ENCODE measurements at regions not wholly inside any gene's neighbourhood (a gene's known extent, or its start where the extent isn't known, plus 50 kb on each side); places are given as distances from the start of the nearest gene placed in this dataset.

DNA sequence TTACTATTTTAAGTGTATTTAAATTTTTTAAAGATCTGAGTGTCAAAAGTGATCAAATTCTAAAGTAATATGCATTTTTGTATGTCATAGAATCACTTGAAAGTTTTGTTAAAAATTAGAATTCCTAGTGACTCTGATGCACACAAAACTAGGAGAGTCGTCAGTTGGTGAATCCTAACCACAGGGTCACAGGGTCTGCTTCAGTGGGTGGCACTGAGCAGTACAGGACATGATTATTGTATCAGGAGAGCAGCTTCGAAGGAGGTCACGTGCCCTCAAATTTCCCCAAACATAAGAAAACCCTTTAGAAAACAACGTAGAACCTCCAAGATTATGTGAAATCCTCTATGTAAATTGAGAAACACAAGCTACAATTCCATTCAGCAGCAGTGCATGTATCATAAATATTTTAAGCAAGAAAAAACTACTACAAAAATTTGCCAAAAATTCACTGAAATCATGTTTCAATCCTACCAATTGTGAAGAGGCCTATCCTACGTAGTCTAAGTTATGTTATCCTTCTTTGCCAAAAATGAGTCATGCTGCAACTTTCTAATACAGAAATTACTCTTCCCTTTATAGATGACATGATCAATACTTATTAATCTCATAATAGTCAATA, 323.6 kb downstream of the AASDHPPT start:
- DNase-seq (ENCODE audit: low read depth, low spot score): no peak

- no peak for DNase-seq (ENCODE audit: low read depth, low spot score)
Measured at GRCh38 chr11:106403751-106404150, 326.3 kb downstream of the AASDHPPT start.

- no peak for DNase-seq (ENCODE audit: low read depth, low spot score)
Measured at GRCh38 chr11:106409222-106409621, 331.8 kb downstream of the AASDHPPT start.

GRCh38 chr11:106409671-106410070, 332.2 kb downstream of the AASDHPPT start:
- DNase-seq (ENCODE audit: low read depth, low spot score): no peak

DNA sequence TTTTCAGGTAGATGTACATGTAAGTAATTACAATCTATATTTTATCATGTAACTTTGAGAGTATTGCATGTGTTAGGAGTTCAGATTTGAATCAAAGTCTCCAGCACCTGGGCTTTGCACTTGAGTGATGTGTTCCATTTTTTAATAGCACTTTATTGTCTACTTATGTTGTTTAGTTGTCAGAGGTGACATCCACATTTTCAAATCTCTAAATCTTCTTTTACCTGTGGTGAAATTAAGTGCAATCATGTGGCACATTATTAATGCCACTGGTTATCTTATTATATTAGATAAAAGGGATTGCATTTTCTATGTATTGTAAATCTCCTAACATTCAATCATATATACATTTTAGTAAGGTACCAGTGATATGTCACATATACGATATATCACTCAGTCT, 333.4 kb downstream of the AASDHPPT start:
- DNase-seq (ENCODE audit: low read depth, low spot score): no peak

DNA sequence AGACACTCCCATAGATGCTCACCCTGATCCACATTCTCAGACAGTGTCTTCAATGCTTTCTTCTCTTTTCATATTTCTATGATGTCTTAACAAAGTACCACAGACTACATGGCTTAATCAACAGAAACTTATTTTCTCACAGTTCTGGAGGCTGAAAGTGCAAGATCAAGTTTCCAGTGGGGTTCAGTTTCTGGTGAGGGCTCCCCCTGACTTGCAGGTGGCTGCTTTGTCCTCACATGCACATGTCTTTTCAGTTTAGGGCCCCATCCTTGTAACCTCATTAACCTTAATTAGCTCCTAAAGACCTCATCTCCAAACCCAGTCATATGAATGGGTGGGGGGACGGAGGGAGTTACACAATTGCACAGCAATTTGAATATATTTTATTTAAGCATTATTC, 335.8 kb downstream of the AASDHPPT start:
- DNase-seq (ENCODE audit: low read depth, low spot score): no peak

DNA sequence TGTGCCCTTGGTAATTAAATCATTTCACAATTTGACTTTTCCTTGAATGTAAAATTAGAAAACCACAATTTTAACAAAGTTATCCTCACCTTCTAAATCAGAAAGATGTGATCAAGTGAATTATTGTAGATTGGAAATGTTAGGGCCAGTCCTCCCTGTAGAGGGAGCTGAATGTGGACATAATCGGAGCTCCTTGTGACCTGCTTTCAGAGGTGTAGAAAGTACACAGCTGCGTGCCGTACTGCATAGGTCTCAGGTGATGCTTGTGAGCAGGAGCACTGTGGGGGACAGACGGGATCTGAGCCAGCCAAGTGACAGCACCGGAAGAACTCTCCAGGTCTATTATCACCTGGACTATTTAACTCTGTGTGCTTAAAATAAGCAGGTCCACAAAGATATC, 338.0 kb downstream of the AASDHPPT start:
- no peak for DNase-seq (ENCODE audit: low read depth, low spot score)

DNA sequence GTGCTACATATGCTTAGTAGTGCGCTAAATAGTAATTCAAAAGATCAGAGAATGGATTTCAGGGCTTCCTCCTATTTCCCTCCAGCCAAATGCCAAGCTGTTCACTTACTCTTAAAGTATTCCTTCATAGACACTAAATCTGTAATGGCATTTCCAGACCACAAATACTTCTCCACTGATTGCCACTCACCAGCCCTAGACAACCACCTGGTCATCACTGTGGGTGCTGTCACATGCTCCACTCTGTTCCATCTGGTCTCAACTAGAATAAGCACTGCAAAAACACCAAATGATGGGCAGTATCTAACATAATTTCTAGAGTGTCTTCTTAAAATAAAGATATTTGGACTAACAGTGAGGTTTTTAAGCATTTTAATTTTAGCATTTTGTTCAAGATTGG, 341.3 kb downstream of the AASDHPPT start:
- DNase-seq (ENCODE audit: low read depth, low spot score): no peak

DNA sequence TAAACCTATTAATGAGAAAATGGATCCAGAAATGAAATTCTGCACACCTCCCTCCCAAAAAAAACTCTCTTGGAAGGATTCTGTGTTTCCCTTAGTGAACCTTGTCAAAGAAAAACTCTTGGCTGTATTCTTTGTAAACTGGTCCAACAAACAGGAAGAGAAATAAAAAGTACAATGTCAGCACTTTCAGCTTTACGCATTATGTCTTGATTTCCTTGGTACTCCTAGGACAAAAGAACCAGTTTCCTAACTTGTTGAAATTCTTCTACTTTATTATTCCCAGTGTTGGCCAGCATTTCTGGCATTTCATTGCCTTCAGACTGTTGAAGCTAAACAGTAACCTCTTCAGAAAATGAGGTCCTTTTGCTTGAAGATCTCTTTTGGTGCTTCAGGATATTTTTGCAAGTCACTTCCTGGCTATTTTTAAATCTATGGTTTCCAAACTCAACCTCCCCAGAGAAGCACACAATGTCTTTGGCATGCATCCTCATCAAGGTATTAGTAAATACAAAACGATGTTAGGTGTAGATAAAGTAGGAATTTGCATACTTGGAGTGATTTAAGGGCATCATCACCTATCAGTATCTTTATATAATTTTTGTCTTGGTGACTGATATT, 342.7 kb downstream of the AASDHPPT start:
- DNase-seq (ENCODE audit: low read depth, low spot score): no peak

DNA sequence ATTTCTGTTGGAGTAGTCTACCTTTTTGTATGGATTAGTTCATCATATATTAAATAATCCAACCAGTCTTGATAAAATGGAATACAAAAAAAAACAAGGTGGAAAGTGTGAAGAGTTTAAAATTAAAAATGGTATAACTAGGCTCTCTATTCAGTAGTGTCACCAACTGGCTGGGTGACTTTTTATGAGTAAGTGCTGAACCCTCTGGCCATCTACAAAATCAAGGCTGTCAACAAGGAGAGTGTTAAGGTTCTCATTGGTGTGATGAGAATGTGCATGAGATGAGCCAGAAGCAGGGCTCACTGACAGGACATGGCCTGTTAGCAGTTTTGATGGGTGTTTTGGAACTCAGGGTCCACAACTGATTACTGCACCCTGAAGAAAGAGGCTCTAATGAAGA, 343.2 kb downstream of the AASDHPPT start:
- DNase-seq (ENCODE audit: low read depth, low spot score): no peak

- no peak for DNase-seq (ENCODE audit: low read depth, low spot score)
Measured at GRCh38 chr11:106421676-106422292, 344.3 kb downstream of the AASDHPPT start.

GRCh38 chr11:106422583-106422982, 345.1 kb downstream of the AASDHPPT start:
- DNase-seq (ENCODE audit: low read depth, low spot score): no peak

GRCh38 chr11:106424111-106424510, 346.6 kb downstream of the AASDHPPT start:
- DNase-seq (ENCODE audit: low read depth, low spot score): no peak

- DNase-seq (ENCODE audit: low read depth, low spot score): no peak
Measured at GRCh38 chr11:106425819-106426218, 348.4 kb downstream of the AASDHPPT start.

DNA sequence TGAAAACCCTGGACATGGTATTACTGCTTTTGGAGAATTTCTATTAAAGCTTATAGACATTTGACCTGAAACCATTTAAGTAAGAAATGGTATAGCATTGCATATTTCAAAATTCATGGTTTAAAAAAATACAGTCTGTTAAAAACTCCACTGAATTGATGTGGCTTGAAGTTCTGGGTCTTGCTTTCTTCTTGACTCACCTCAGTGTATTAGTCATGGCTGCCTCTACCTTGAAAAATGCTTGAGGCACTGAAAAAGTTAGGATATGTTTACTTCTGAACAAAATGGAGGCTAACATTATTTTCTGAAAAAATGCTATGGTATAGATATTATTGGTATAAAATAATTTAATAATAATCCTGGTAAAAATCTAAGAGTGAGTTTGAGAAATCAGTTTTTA, 349.2 kb downstream of the AASDHPPT start:
- DNase-seq (ENCODE audit: low read depth, low spot score): no peak

DNA sequence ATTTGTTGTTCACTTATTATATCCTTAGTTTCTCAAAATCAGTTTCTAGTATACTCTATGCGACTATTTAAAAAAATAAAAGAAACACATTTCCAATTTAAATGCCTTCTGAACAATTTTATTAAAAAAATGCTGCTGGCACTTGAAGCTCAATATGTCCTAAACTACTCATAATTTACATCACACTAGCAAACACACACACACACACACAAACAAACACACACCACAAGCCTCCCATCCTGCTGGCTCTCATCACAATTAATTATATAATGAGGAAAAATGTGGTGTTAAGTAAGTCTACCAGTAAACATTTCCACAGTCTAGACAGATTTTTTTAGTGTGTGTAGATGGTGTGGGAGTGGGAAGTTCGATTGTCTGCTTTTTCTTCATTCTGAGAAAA, 350.3 kb downstream of the AASDHPPT start:
- DNase-seq (ENCODE audit: low read depth, low spot score): no peak

- DNase-seq (ENCODE audit: low read depth, low spot score): no peak
Measured at GRCh38 chr11:106442032-106442431, 364.6 kb downstream of the AASDHPPT start.

- no peak for DNase-seq (ENCODE audit: low read depth, low spot score)
Measured at GRCh38 chr11:106446302-106446701, 368.8 kb downstream of the AASDHPPT start.

DNA sequence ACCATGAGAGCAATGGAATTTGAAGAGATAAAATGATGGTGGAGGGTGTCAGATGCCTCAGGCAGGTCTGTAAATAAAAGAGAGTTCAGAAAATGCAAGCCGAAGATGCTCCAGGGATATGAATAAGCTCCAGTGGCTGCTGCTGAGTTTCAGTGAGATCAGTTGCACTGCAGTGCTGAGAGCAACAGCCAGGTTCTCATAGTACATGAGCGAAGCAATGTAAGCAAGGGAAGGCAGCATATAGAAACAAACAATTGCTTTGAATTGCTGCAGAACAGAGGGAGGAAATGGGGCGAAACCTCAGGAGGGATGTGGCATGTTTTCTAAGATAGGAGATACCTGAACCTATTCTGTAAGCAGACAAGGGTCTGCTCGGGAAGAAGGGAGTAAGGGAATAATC, 369.5 kb downstream of the AASDHPPT start:
- DNase-seq (ENCODE audit: low read depth, low spot score): no peak

DNA sequence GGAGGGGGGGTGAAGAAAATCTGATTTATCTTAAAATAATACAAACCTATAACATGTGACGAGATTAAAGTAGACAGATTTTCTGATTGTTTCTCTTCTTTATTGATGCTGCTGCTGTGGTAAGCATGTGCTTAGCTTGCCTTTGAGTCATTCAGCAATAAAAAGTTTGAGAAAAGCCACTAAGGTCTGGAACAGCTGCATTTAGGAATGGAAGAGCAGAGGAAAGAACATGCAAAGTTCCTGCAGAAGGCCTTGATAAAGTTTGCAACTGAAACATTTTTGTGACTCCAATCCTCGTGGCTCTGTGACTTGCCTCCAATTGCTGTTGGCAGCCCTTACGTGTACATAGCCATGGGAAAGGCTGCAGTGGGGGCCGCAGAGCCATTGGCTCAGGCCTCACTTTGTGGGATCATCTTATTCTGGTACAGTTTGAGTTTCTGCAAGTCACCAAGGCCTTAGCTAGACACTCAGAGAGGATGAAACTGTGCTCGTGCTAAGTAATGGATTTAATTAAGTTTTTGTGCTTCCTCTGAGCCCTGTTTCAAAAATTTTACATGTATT, 370.2 kb downstream of the AASDHPPT start:
- DNase-seq (ENCODE audit: low read depth, low spot score): no peak

GRCh38 chr11:106449763-106450162, 372.3 kb downstream of the AASDHPPT start:
- no peak for DNase-seq (ENCODE audit: low read depth, low spot score)

- DNase-seq (ENCODE audit: low read depth, low spot score): no peak
Measured at GRCh38 chr11:106451228-106451922, 373.9 kb downstream of the AASDHPPT start.

Measured in ELF-1 (cell line).